H1 (cell line): ENCODE measurements at regions not wholly inside any gene's neighbourhood (a gene's known extent, or its start where the extent isn't known, plus 50 kb on each side); places are given as distances from the start of the nearest gene placed in this dataset.

Source experiments
- CTCF ChIA-PET: fragments of 300-600 bp; sonication (Branson Sonifier 250); formaldehyde crosslinking; loops from one replicate; lab custom pipeline; 2021; ENCODE audit not compliant: partially characterized antibody; lab: Charles Lee
- POLR2A ChIA-PET: fragments of 300-600 bp; sonication (Branson Sonifier 250); formaldehyde crosslinking; loops from one replicate; lab custom pipeline; 2021; ENCODE audit warnings: inconsistent platforms; ENCODE audit not compliant: partially characterized antibody; lab: Charles Lee
- DNase-seq, 2 experiments: peaks; one replicate each; pipeline versions ENCODE4 v3.0.0 to v3.0.0-alpha.2; 2010 to 2022; ENCODE audit warnings: low spot score in 2 of 2, low read depth in 1 of 2, mixed read lengths in 1 of 2
- FAIRE-seq: peaks from 2 replicates; lab custom pipeline; 2011; peaks lifted over from hg19 to GRCh38; lab: Jason Lieb, UNC
- H2AFZ ChIP-seq: 2 replicates; pipeline ENCODE4 v1.8.1; 2012; ENCODE audit warnings: low read length, inconsistent platforms
- H2AK5ac ChIP-seq: 2 replicates; pipeline ENCODE4 v1.6.1; 2013; ENCODE audit warnings: low read depth, low read length
- H2BK120ac ChIP-seq: replicated peaks from 2 replicates; pipeline ENCODE3; 2013; ENCODE audit warnings: low read depth, low read length, inconsistent platforms
- H2BK12ac ChIP-seq: 2 replicates; pipeline ENCODE4 v1.6.1; 2013; ENCODE audit warnings: low read depth, low read length
- H2BK15ac ChIP-seq: 2 replicates; pipeline ENCODE4 v1.6.1; 2013; ENCODE audit warnings: low read length
- H2BK20ac ChIP-seq: 2 replicates; pipeline ENCODE4 v1.6.1; 2013; ENCODE audit warnings: low read length
- H2BK5ac ChIP-seq: 2 replicates; pipeline ENCODE4 v1.6.1; 2013; ENCODE audit warnings: low read depth, low read length
- H3K14ac ChIP-seq: 2 replicates; pipeline ENCODE4 v1.6.1; 2013; ENCODE audit warnings: inconsistent platforms; ENCODE audit not compliant: insufficient read length
- H3K18ac ChIP-seq: 2 replicates; pipeline ENCODE4 v1.6.1; 2013; ENCODE audit warnings: low read length; ENCODE audit errors: extremely low read depth
- H3K23ac ChIP-seq: 2 replicates; pipeline ENCODE4 v1.6.1; 2013; ENCODE audit warnings: inconsistent platforms; ENCODE audit not compliant: insufficient read length
- H3K23me2 ChIP-seq: 2 replicates; pipeline ENCODE4 v1.6.1; 2013; ENCODE audit warnings: low read depth, low read length
- H3K27ac ChIP-seq: 2 replicates; pipeline ENCODE4 v1.6.1; 2011; ENCODE audit warnings: low read depth, low read length, inconsistent platforms
- H3K27me3 ChIP-seq, 4 experiments: replicated peaks in 1 of 4; 1 replicate in 1 of 4; 2 replicates in 3 of 4; pipeline versions ENCODE4 v1.6.1 to v1.8.1; 2011 to 2013; ENCODE audit warnings: low read length in 3 of 4, mild to moderate bottlenecking in 3 of 4, inconsistent platforms in 2 of 4, mixed read lengths in 2 of 4, moderate library complexity in 1 of 4; ENCODE audit not compliant: control insufficient read depth in 3 of 4, insufficient read depth in 3 of 4; ENCODE audit errors: extremely low read depth in 1 of 4
- H3K36me3 ChIP-seq, 4 experiments: 2 replicates each; pipeline versions ENCODE4 v1.6.1 to v1.8.1; 2011 to 2013; ENCODE audit warnings: mild to moderate bottlenecking in 4 of 4, low read length in 3 of 4, moderate library complexity in 2 of 4, control low read depth in 1 of 4, inconsistent platforms in 1 of 4; ENCODE audit not compliant: insufficient read depth in 4 of 4, control insufficient read depth in 2 of 4
- H3K4ac ChIP-seq: replicated peaks from 2 replicates; pipeline ENCODE3; 2013; ENCODE audit warnings: low read length, low read depth, mixed read lengths, inconsistent platforms; ENCODE audit not compliant: insufficient read length
- H3K4me1 ChIP-seq, 4 experiments: replicated peaks in 1 of 4; 1 replicate in 1 of 4; 2 replicates in 3 of 4; pipeline versions ENCODE4 v1.6.1 to v1.8.1; 2011 to 2013; ENCODE audit warnings: low read length in 3 of 4, inconsistent platforms in 2 of 4, mixed read lengths in 1 of 4; ENCODE audit not compliant: insufficient read depth in 4 of 4, control insufficient read depth in 3 of 4
- H3K4me2 ChIP-seq, 2 experiments: 2 replicates each; pipeline versions ENCODE4 v1.6.1 to v1.8.1; 2011 to 2013; ENCODE audit warnings: low read depth in 2 of 2, low read length in 2 of 2, control low read depth in 1 of 2, inconsistent platforms in 1 of 2, mild to moderate bottlenecking in 1 of 2; ENCODE audit not compliant: insufficient read depth in 1 of 2
- H3K4me3 ChIP-seq, 4 experiments: fragments of 200-600, 300-600 bp in 1 of 4; sonication (generic), shearing (Covaris generic), sonication (Bioruptor Twin) in 1 of 4; 2 replicates each; pipeline versions ENCODE4 v1.5.1 to v1.8.1; 2011 to 2016; ENCODE audit warnings: low read length in 4 of 4, low read depth in 3 of 4, control low read depth in 2 of 4, inconsistent platforms in 2 of 4, mild to moderate bottlenecking in 2 of 4, mixed read lengths in 1 of 4, moderate library complexity in 1 of 4; ENCODE audit not compliant: insufficient read depth in 2 of 4; ENCODE audit errors: extremely low read depth in 1 of 4
- H3K56ac ChIP-seq: replicated peaks from 2 replicates; pipeline ENCODE3; 2013; ENCODE audit warnings: low read depth, mild to moderate bottlenecking, mixed read lengths, low read length, inconsistent platforms; ENCODE audit not compliant: insufficient read length
- H3K79me1 ChIP-seq: 2 replicates; pipeline ENCODE4 v1.6.1; 2013; ENCODE audit warnings: low read depth, low read length, control low read depth
- H3K79me2 ChIP-seq, 2 experiments: 2 replicates each; pipeline versions ENCODE4 v1.6.1 to v1.8.1; 2012 to 2013; ENCODE audit warnings: low read length in 2 of 2, mild to moderate bottlenecking in 2 of 2, inconsistent platforms in 1 of 2; ENCODE audit not compliant: insufficient read depth in 2 of 2, control insufficient read depth in 1 of 2
- H3K9ac ChIP-seq, 4 experiments: replicated peaks in 1 of 4; 1 replicate in 1 of 4; 2 replicates in 3 of 4; pipeline versions ENCODE4 v1.6.1 to v1.8.1; 2011 to 2013; ENCODE audit warnings: low read depth in 3 of 4, low read length in 3 of 4, control low read depth in 2 of 4, mild to moderate bottlenecking in 2 of 4, moderate library complexity in 2 of 4, inconsistent platforms in 1 of 4; ENCODE audit errors: extremely low read depth in 1 of 4
- H3K9me3 ChIP-seq, 2 experiments: 2 replicates each; pipeline versions ENCODE4 v1.6.1 to v1.8.1; 2012 to 2013; ENCODE audit warnings: mild to moderate bottlenecking in 2 of 2, moderate library complexity in 2 of 2, control low read depth in 1 of 2, inconsistent platforms in 1 of 2, low read depth in 1 of 2, low read length in 1 of 2, mixed read lengths in 1 of 2; ENCODE audit not compliant: insufficient read depth in 2 of 2
- H4K20me1 ChIP-seq, 2 experiments: replicated peaks in 1 of 2; 2 replicates each; pipeline versions ENCODE3 to v1.8.1; 2011 to 2013; ENCODE audit warnings: inconsistent platforms in 2 of 2, low read length in 2 of 2, mild to moderate bottlenecking in 1 of 2; ENCODE audit not compliant: insufficient read depth in 2 of 2, control insufficient read depth in 1 of 2
- H4K5ac ChIP-seq: 2 replicates; pipeline ENCODE4 v1.6.1; 2013; ENCODE audit warnings: low read length, low read depth, mixed read lengths, inconsistent platforms; ENCODE audit not compliant: insufficient read length
- H4K8ac ChIP-seq: 2 replicates; pipeline ENCODE4 v1.8.0; 2013; ENCODE audit warnings: mild to moderate bottlenecking, moderate library complexity, low read length, inconsistent platforms; ENCODE audit not compliant: insufficient read depth; ENCODE audit errors: extremely low read depth
- H4K91ac ChIP-seq: replicated peaks from 2 replicates; pipeline ENCODE3; 2013; ENCODE audit warnings: low read length, mixed read lengths, inconsistent platforms; ENCODE audit not compliant: insufficient read length
- ATF3 ChIP-seq: IDR thresholded peaks from 2 replicates; pipeline ENCODE4 v1.6.1; 2011; ENCODE audit warnings: low read depth, mild to moderate bottlenecking, low read length; ENCODE audit not compliant: insufficient read depth
- NANOG ChIP-seq: IDR thresholded peaks from 2 replicates; pipeline ENCODE4 v1.6.1; 2011; ENCODE audit warnings: low read length, low read depth, mild to moderate bottlenecking, inconsistent platforms; ENCODE audit not compliant: insufficient read depth, poor library complexity, severe bottlenecking
- RBBP5 ChIP-seq: IDR thresholded peaks from 2 replicates; pipeline ENCODE4 v1.7.1; 2012; ENCODE audit warnings: low read depth, mild to moderate bottlenecking, inconsistent platforms, low read length, moderate library complexity, borderline replicate concordance
- RFX5 ChIP-seq: IDR thresholded peaks from 2 replicates; pipeline ENCODE4 v1.6.1; 2011; ENCODE audit warnings: low read depth, low read length, improper control_type of control experiment, borderline replicate concordance
- TAF1 ChIP-seq: IDR thresholded peaks from 2 replicates; pipeline ENCODE4 v1.6.1; 2011; ENCODE audit warnings: mild to moderate bottlenecking, low read depth, low read length
- WGBS, 2 experiments: shearing (Covaris generic) in 1 of 2; methylation state at CpG; one replicate each; pipeline versions ENCODE4 v1.1.6 to v1.1.7; 2013 to 2015; ENCODE audit warnings: low lambda C conversion rate in 2 of 2, mixed read lengths in 2 of 2, inconsistent platforms in 1 of 2, low coverage in 1 of 2, missing lambda C conversion rate in 1 of 2; ENCODE audit not compliant: insufficient replicate concordance in 2 of 2, insufficient coverage in 1 of 2, insufficient read length in 1 of 2; ENCODE audit errors: extremely low coverage in 1 of 2, missing lambda C conversion rate in 1 of 2; 5-methylcytosine and 5-hydroxymethylcytosine counted together

- Histone ChIP-seq H3K27ac (no peak overlapping the region), H3K23me2 (no peaks in the 10 kb centered on the region), H4K20me1 (no peaks in the 10 kb centered on the region), H4K91ac (no peak overlapping the region), H2BK20ac (no peak overlapping the region), H3K4me2 (no peak overlapping the region), H3K4me1 (no peaks in the 10 kb centered on the region), H2AFZ (no peak overlapping the region), H3K14ac (no peak overlapping the region), H4K5ac (no peak overlapping the region), H3K36me3 (no peaks in the 10 kb centered on the region), H3K9me3 (peaks cover 0 to 7% of the 10 kb centered on the region in 2 experiments; a peak in 1 of 4 replicates), H2BK15ac (no peak overlapping the region), H3K4me3 (no peak overlapping the region), H3K18ac (no peak overlapping the region; the same call in 1 of the 2 replicates), H3K56ac (no peak overlapping the region), H3K4ac (no peak overlapping the region), H3K79me1 (no peaks in the 10 kb centered on the region), H3K23ac (no peak overlapping the region), H4K8ac (peak overlapping the region; percentile 28; the same call in 1 of the 2 replicates), H2BK5ac (no peak overlapping the region), H2AK5ac (no peak overlapping the region), H2BK12ac (no peak overlapping the region), H2BK120ac (no peak overlapping the region), H3K79me2 (no peaks in the 10 kb centered on the region), H3K9ac (no peak overlapping the region), H3K27me3 (no peaks in the 10 kb centered on the region)
- POLR2A ChIA-PET, result no interaction called here
- CTCF ChIA-PET, result interaction anchor here (1.4 to 1.6 kb wide), 2 partner anchors 17 to 18 kb away, joined by 3 to 4 read pairs; no protein-coding TSS in a partner anchor
- 92% methylated on average over 2 of the region's 2 CpGs; no CpG with 5 or more reads in 1 of the 2 experiments for WGBS, 2 experiments
- DNase-seq (no peak), FAIRE-seq (no peak)
- TF ChIP-seq RBBP5, result no peak
- TF ChIP-seq ATF3, result no peak
- TF ChIP-seq TAF1, result no peak
- TF ChIP-seq NANOG, result no peak
- no peak for TF ChIP-seq RFX5
These were observed 70.0 kb upstream of the SSBP2 start for GRCh38 chr5:81820863-81821262.
